HCT116 (cell line): ENCODE measurements at regions not wholly inside any gene's neighbourhood (a gene's known extent, or its start where the extent isn't known, plus 50 kb on each side); places are given as distances from the start of the nearest gene placed in this dataset.
"Not testable (repeated sequence)": the region's sequence is repeated elsewhere in the genome, so short reads cannot be mapped to it uniquely, and the experiment has no call there.

ENCODE experiments used
- ATAC-seq: fragments of 200-7000 bp; cut with Tn5 transposase; 2 replicates; pipeline ENCODE4 v1.9.1; 2020; ENCODE audit warnings: mild to moderate bottlenecking, moderate library complexity
- BruUV-seq: library from RNA; stranded (reverse); fragments of 400-500 nt; replicated peaks from 2 replicates; lab custom pipeline; 2021; lab: Mats Ljungman, UMichigan
- CTCF ChIA-PET: fragments of 300-600 bp; sonication (Branson Sonifier 250); formaldehyde crosslinking; loops from one replicate; lab custom pipeline; 2021; ENCODE audit warnings: antibody characterized with exemption; lab: Charles Lee
- POLR2A ChIA-PET: fragments of 300-600, 350-600 bp; sonication (Branson Sonifier 250); formaldehyde crosslinking; loops from one replicate; lab custom pipeline; 2021; ENCODE audit warnings: antibody characterized with exemption; lab: Charles Lee
- RAD21 ChIA-PET, 2 experiments: fragments of 300-600 bp; sonication (Branson Sonifier 250); formaldehyde crosslinking; loops; one replicate each; lab custom pipeline; 2023; ENCODE audit warnings: low total read pairs in 2 of 2; ENCODE audit not compliant: uncharacterized antibody in 2 of 2, unreplicated experiment in 2 of 2, low non-redundant PET in 1 of 2; lab: Charles Lee
- DNase-seq: peaks from one replicate; pipeline ENCODE4 v3.0.0-alpha.2; 2010; ENCODE audit warnings: low read depth, low spot score
- H2AFZ ChIP-seq: fragments of 200-600 bp; shearing (Covaris generic), sonication (generic); 2 replicates; pipeline ENCODE4 v1.6.1; 2017; ENCODE audit warnings: low read depth, mixed run types, mixed read lengths, antibody characterized with exemption, low read length; ENCODE audit not compliant: poor library complexity, severe bottlenecking
- H3K27ac ChIP-seq: 2 replicates; pipeline ENCODE4 v1.5.1; 2012; ENCODE audit warnings: low read depth, low read length
- H3K27me3 ChIP-seq: fragments of 200-600 bp; sonication (generic); 2 replicates; pipeline ENCODE4 v1.6.1; 2016; ENCODE audit warnings: mixed run types, low read length, mixed read lengths; ENCODE audit not compliant: insufficient read depth
- H3K36me3 ChIP-seq, 2 experiments: fragments of 200-500 bp in 1 of 2; fragments of 200-600 bp in 1 of 2; sonication (Bioruptor generic) in 1 of 2; sonication (generic) in 1 of 2; 2 replicates each; pipeline versions ENCODE4 v1.5.1 to v1.6.1; 2014 to 2016; ENCODE audit warnings: low read length in 2 of 2, inconsistent platforms in 1 of 2, mixed read lengths in 1 of 2, mixed run types in 1 of 2; ENCODE audit not compliant: insufficient read depth in 2 of 2, control insufficient read depth in 1 of 2
- H3K4me1 ChIP-seq, 2 experiments: fragments of 200-600 bp in 1 of 2; sonication (generic) in 1 of 2; 2 replicates each; pipeline versions ENCODE4 v1.5.1 to v1.6.1; 2012 to 2017; ENCODE audit warnings: low read length in 2 of 2, inconsistent platforms in 1 of 2, mild to moderate bottlenecking in 1 of 2, mixed read lengths in 1 of 2, mixed run types in 1 of 2, moderate library complexity in 1 of 2; ENCODE audit not compliant: insufficient read depth in 2 of 2, control insufficient read depth in 1 of 2
- H3K4me2 ChIP-seq: fragments of 200-600 bp; sonication (generic); 2 replicates; pipeline ENCODE4 v1.6.1; 2017; ENCODE audit warnings: mixed run types, low read length, mixed read lengths
- H3K4me3 ChIP-seq, 2 experiments: fragments of 200-600 bp in 1 of 2; sonication (generic) in 1 of 2; replicated peaks in 1 of 2; 2 replicates each; pipeline ENCODE4 v1.5.1; 2011 to 2016; ENCODE audit warnings: low read length in 2 of 2, control low read depth in 1 of 2, low read depth in 1 of 2, mild to moderate bottlenecking in 1 of 2, mixed read lengths in 1 of 2, mixed run types in 1 of 2
- H3K79me2 ChIP-seq: fragments of 200-600 bp; sonication (generic); 2 replicates; pipeline ENCODE4 v1.6.1; 2017; ENCODE audit warnings: mild to moderate bottlenecking, mixed run types, low read length, moderate library complexity, mixed read lengths; ENCODE audit not compliant: insufficient read depth
- H3K9ac ChIP-seq: fragments of 200-600 bp; sonication (generic); 2 replicates; pipeline ENCODE4 v1.6.1; 2016; ENCODE audit warnings: low read length, mixed read lengths
- H3K9me2 ChIP-seq: fragments of 200-600 bp; sonication (generic), shearing (Covaris generic); 2 replicates; pipeline ENCODE4 v1.6.1; 2017; ENCODE audit warnings: mixed run types, mild to moderate bottlenecking, moderate library complexity; ENCODE audit not compliant: insufficient read depth
- H3K9me3 ChIP-seq, 2 experiments: fragments of 200-500 bp in 1 of 2; fragments of 200-600 bp in 1 of 2; sonication (Bioruptor generic) in 1 of 2; sonication (generic) in 1 of 2; 2 replicates each; pipeline ENCODE4 v1.6.1; 2014 to 2017; ENCODE audit warnings: low read length in 2 of 2, mixed read lengths in 2 of 2, inconsistent platforms in 1 of 2, low read depth in 1 of 2, mild to moderate bottlenecking in 1 of 2, mixed run types in 1 of 2, moderate library complexity in 1 of 2; ENCODE audit not compliant: control insufficient read depth in 1 of 2, insufficient read depth in 1 of 2
- H4K20me1 ChIP-seq: fragments of 200-600 bp; sonication (generic), shearing (Covaris generic); 2 replicates; pipeline ENCODE4 v1.6.1; 2017; ENCODE audit warnings: mixed run types, mild to moderate bottlenecking, moderate library complexity; ENCODE audit not compliant: insufficient read depth
- CTCF ChIP-seq, 3 experiments: fragments of 200-600 bp in 1 of 3; sonication (generic) in 1 of 3; IDR thresholded peaks in 2 of 3; conservative IDR thresholded peaks in 1 of 3; 2 replicates each; pipeline ENCODE4 v1.5.1; 2012 to 2017; ENCODE audit warnings: low read depth in 2 of 3, low read length in 2 of 3, antibody characterized with exemption in 1 of 3, borderline replicate concordance in 1 of 3, control low read depth in 1 of 3, mild to moderate bottlenecking in 1 of 3, mixed read lengths in 1 of 3, mixed run types in 1 of 3, moderate library complexity in 1 of 3; ENCODE audit not compliant: insufficient read depth in 1 of 3
- intact Hi-C: fragments of 100-400 bp; cut with micrococcal nuclease; formaldehyde crosslinking; loops from 2 replicates; pipeline ENCODE4 v1.10.0; 2022

GRCh38 chr5:89800735-89801134, 608.8 kb downstream of the CETN3 start:
- H3K27ac ChIP-seq, RAD21 ChIA-PET, H3K4me3 ChIP-seq, H3K36me3 ChIP-seq, H4K20me1 ChIP-seq, H3K9me2 ChIP-seq, DNase-seq, ATAC-seq, intact Hi-C loops, H3K9ac ChIP-seq, POLR2A ChIA-PET, H3K4me1 ChIP-seq, H3K4me2 ChIP-seq, CTCF ChIA-PET, H2AFZ ChIP-seq, H3K9me3 ChIP-seq, BruUV-seq, H3K27me3 ChIP-seq, H3K79me2 ChIP-seq: not testable (repeated sequence)
- TF ChIP-seq CTCF (IDR thresholded peaks at IDR 0.05 in 2 of 3, conservative IDR thresholded peaks at IDR 0.05 in 1 of 3; ENCODE audit: borderline replicate concordance in 1 of 3, insufficient read depth in 1 of 3, low read depth in 2 of 3, low read length in 2 of 3), result 0 out of 6 replicates have a peak, but pooled peaks of 1 of the 3 experiments have one; percentile 7

GRCh38 chr5:89794504-89794903, 615.1 kb downstream of the CETN3 start:
- H3K4me3 ChIP-seq, H2AFZ ChIP-seq, RAD21 ChIA-PET, H3K36me3 ChIP-seq, H3K9ac ChIP-seq, DNase-seq, H4K20me1 ChIP-seq, H3K9me3 ChIP-seq, H3K9me2 ChIP-seq, H3K4me2 ChIP-seq, POLR2A ChIA-PET, H3K4me1 ChIP-seq, BruUV-seq, CTCF ChIA-PET, H3K27ac ChIP-seq, intact Hi-C loops, H3K27me3 ChIP-seq, ATAC-seq, H3K79me2 ChIP-seq: not testable (repeated sequence)

- CTCF ChIA-PET, H3K4me1 ChIP-seq, ATAC-seq, H2AFZ ChIP-seq, H3K9ac ChIP-seq, DNase-seq, intact Hi-C loops, H3K9me2 ChIP-seq, RAD21 ChIA-PET, H3K4me2 ChIP-seq, H3K79me2 ChIP-seq, H3K36me3 ChIP-seq, H4K20me1 ChIP-seq, H3K27ac ChIP-seq, BruUV-seq, H3K4me3 ChIP-seq, H3K9me3 ChIP-seq, POLR2A ChIA-PET, H3K27me3 ChIP-seq: not testable (repeated sequence)
Measured at GRCh38 chr5:89779734-89780133, 629.8 kb downstream of the CETN3 start.
